ENCODE measurements at regions not wholly inside any gene's neighbourhood (a gene's known extent, or its start where the extent isn't known, plus 50 kb on each side); places are given as distances from the start of the nearest gene placed in this dataset.

DNA sequence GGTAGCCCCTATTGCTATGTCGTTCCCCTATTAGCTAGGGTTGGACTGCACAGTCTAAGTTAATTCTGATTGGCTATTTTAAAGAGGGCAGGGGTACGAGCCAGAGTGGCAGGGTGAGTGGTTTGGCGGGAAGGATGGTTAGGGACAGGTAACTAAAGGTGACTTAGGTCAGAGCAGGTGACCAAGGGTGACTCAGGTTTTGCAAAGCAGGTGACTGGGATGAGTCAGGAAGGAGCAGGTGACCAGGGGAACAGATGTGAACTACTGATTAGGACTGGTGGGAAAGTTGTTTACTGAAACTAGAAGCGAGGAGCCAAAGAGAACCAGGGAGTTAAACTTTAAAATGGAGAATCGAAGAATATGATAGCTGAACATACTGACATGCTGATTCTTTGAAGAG, 295.2 kb downstream of the GJA1 start:
- TF ChIP-seq GATA3 (IDR thresholded peaks at IDR 0.05; ENCODE audit: low read depth, low read length) (no peak), GATA2 (IDR thresholded peaks at IDR 0.05; ENCODE audit: low read depth, low read length) (no peak)

Data from SH-SY5Y (cell line).